Astrocyte of the hippocampus (primary cell): ENCODE measurements at regions not wholly inside any gene's neighbourhood (a gene's known extent, or its start where the extent isn't known, plus 50 kb on each side); places are given as distances from the start of the nearest gene placed in this dataset.

Experiments used
- DNase-seq: peaks from one replicate; pipeline ENCODE4 v3.0.0; 2011; ENCODE audit warnings: low read depth, low spot score

DNA sequence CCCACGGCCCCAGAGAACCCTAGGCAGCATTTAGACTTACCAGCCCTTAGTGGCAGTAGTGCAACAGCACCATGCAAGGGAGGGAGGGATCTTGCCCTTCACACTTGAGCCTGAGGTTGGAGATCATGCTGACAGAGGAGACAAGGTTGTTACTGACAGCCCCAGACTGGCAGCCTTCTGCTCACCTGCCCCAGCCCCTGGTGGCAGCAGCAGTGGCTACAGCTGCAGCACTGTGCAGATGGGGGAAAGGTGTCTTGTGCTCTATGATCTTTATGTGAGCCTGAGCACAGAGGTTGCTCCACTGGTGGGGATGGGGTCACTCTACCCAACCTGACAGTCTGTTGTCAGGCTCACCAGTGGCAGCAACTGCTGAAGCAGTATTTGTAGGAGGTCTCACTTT is 501.2 kb upstream of the LRRTM4 start:
- no peak for DNase-seq

GRCh38 chr2:78024996-78025395 is 502.8 kb upstream of the LRRTM4 start:
- no peak for DNase-seq

- no peak for DNase-seq
Observed at GRCh38 chr2:78029392-78029995, 507.3 kb upstream of the LRRTM4 start.

GRCh38 chr2:78034706-78035105 is 512.5 kb upstream of the LRRTM4 start:
- no peak for DNase-seq

DNA sequence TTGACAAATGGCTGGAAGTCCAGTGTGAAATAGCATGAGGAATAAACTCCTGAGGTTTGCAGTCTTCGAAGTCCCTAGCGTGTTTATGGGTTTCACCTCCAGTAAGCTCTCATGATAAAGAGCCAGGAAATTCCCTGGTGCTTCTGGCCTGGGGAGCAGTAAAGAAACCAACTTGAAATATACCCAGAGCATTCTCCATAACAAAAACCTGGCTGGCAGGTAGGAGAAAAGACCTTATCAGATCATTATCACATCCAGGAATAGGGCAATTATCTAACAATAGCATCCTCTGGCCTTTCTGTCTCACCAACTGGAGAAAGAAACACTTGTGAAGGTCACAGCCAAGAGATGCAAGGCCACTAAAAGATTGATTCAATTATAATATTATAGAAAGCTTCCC is 513.6 kb upstream of the LRRTM4 start:
- no peak for DNase-seq

DNA sequence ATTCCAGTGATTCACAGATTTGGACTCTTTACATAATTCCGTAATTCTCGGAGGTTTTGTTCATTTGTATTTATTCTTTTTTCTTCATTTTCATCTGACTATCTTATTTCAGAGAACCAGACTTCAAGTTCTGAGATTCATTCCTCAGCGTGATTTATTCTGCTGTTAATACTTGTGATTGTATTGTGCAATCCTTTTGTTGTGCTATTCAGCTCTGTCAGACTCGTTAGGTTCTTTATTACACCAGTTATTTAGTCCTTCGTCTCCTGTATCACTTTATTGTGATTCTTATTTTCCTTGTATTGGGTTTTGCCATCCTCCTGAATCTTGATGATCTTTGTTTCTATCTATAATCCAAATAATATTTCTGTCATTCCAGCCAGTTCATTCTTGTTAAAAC is 529.3 kb upstream of the LRRTM4 start:
- DNase-seq: no peak

GRCh38 chr2:78056976-78057375 is 534.8 kb upstream of the LRRTM4 start:
- DNase-seq: no peak

DNA sequence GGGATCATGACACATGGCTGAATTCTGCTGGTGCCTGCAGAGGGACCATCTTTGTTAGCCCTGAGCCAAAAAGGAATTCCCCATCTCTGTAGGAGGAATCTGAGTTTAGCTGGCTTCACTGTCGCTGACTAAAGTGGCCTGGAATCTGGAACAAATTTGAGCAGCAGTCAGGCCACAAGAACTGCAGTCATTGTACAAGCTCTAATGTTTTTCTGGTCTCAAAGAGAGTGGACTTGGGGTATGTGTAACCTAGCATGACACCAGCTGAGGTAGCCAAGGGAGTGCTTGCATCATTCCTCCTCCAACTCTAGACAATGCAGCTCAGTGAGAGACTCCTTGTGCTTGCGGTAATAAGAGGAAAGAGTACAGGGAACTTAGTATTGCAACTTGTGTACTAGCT is 539.1 kb upstream of the LRRTM4 start:
- DNase-seq: peak; percentile 17

GRCh38 chr2:78061732-78062131 is 539.6 kb upstream of the LRRTM4 start:
- no peak for DNase-seq

DNA sequence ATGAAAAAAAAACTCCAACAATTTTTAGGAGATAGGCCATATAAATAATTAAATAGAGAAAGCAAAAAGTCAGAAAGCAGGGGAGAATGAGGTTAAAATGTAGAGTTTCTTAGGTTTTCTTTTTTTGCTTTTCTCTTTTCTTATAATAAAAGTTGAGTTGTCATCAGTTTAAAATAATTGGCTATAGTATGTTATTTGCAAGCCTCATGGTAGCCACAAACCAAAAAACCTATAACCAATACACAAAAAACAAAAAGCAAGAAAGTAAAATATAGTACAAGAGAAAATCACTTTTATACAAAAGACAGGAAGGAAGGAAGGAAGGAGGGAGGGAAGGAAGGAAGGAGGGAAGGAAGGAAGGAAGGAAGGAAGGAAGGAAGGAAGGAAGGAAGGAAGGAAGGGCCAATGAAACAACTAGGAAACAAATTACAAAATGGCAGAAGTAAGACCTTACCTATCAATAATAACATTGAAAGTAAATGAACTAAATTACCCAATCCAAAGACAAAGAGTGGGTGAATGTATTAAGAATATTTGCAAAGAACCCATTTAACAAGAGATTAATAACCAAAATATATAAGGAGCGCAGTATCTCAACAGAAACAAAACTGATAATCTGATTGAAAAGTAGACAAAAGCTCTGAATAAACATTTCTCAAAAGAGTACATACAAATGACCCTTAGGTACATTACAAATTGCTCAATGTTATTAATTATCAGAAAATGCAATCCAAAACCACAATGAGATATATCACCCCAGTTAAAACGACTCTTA is 541.3 kb upstream of the LRRTM4 start:
- no peak for DNase-seq

DNA sequence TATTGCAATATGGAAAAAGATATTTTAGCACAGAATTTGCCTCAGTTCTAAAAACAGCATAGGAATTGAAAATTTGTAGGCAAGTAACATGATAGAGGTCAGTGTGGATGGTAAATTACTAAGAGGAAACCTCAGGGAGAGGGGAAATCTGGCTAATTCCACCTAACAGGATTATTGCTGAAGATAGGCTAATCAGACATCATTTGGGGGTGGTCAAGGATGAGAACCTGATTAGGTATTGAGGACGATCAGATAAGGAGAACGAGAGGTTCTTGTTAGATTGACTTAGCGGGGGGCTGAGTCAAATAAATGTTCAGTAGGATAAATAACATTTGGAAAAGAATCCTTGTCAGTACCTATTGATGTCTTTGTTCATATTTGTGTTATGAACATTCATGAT is 543.2 kb upstream of the LRRTM4 start:
- DNase-seq: no peak

DNA sequence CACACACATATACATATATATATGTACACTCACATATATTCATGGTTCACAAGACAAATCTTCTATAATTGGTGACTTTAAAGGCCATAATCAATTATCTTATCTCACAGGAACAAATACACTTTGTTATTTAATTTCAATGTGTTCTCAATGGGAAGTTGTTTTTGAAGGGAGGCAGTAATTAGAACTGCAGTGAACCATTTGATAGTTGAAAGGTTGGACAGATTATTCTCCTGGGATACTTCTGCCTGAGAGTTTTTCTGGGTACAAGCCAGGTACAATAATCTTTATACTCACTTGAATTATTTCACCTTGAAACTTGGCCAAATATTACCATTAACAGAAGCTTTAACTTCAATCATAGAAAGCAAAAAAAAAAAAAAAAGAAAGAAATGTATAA is 546.6 kb upstream of the LRRTM4 start:
- no peak for DNase-seq

DNA sequence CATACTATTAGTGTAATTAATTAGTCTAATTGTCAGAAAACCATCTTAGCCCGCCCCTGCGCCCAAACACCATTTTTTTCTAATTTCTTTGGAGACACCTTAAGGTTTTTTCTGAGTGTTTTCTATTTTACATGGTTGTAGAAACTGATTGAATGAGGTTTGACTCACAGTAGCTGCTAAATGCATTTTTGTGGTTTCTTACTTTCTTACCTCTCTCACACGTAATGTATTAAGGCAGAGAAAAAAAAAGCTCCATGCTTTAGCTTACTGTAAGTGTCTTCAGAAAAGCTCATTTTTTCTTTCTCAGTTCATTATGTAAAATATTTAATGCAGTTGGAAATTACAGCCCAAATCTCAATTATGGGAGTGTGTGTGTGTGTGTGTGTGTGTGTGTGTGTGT is 548.5 kb upstream of the LRRTM4 start:
- peak; percentile 21 for DNase-seq

- DNase-seq: no peak
Observed at GRCh38 chr2:78077633-78078032, 555.5 kb upstream of the LRRTM4 start.

GRCh38 chr2:78082555-78082954 is 560.4 kb upstream of the LRRTM4 start:
- no peak for DNase-seq

DNA sequence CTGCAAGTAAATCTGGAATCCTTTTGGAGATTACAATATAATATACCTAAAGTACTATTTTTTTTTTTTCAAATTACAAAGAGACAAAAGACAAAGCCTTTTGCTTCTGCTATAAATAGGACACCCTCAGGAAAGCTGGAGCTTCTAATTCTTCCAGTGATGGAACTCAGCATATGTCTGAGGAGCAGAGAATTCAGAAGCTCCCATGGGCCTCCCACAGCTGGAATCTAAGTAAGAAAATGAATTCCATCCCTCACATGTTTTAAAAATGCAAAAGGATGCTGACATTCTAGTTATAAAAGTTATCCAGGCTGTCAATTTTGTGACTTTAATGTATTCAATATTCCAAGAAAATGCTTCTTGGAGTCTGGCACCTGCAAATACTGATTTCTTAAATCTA is 571.3 kb upstream of the LRRTM4 start:
- DNase-seq: no peak

DNA sequence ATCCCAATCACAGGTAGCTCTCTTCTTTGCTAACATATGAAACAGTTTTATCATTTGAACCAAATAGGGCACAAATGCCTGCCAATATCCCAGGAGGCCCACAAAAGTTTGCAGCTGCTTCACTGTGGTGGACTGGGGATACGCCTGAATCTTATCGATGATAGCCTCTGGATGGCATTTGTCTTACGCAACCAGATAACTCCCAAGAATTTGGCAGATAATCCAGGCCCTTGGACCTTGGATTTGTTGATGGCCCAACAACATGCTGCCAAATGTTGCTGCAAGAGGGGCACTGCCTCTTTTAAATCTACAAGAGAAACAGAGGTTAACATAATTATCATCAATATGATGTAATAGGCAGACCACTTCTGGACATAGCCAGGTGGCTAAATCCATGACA is 587.1 kb upstream of the LRRTM4 start:
- DNase-seq: no peak

GRCh38 chr2:78115291-78115690 is 593.1 kb upstream of the LRRTM4 start:
- no peak for DNase-seq

DNA sequence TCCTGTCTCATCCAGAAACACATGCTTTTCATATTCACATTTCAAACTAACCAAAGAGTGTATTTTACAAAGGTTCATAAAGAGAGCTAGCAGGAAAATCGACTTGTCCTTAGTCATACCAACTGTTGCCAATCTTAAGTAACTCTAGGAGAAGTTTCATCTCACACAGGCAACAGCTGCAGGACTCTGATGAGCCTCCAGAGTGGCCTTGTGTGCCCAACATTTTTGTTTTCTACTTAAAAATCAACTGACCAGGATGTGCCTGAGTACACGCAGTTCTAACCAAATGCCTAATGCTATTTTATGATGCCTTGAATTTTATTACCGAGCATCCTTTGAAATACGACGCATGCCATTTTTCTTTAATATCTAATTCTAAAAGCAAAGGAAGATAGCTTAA is 595.9 kb upstream of the LRRTM4 start:
- no peak for DNase-seq

DNA sequence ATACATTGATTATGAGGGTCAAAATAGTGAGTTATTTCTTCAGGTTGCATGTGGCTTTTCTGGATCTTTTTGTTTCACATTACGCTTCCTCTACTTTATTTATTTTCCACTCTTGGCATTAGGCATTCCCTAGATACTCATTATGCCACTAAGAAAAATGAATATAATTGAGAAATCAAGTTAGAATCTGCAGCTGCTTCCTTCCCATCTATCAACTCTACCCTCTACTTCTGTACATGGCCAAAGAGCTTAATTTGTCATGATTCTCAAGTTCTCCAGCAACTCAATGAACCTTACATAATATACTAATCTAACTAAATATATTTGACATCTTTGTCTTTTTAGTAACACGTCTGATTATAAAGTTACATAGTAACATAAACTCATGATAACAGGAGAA is 598.1 kb upstream of the LRRTM4 start:
- no peak for DNase-seq

GRCh38 chr2:78125042-78125441 is 602.9 kb upstream of the LRRTM4 start:
- DNase-seq: no peak

GRCh38 chr2:78127424-78127823 is 605.2 kb upstream of the LRRTM4 start:
- DNase-seq: peak; percentile 14
